HK-2 (cell line): ENCODE measurements at regions not wholly inside any gene's neighbourhood (a gene's known extent, or its start where the extent isn't known, plus 50 kb on each side); places are given as distances from the start of the nearest gene placed in this dataset.
"Not testable (repeated sequence)": the region's sequence is repeated elsewhere in the genome, so short reads cannot be mapped to it uniquely, and the experiment has no call there.

Experiments used
- DNase-seq: peaks from one replicate; pipeline ENCODE4 v3.0.0-alpha.2; 2018; ENCODE audit not compliant: unreplicated experiment

DNA sequence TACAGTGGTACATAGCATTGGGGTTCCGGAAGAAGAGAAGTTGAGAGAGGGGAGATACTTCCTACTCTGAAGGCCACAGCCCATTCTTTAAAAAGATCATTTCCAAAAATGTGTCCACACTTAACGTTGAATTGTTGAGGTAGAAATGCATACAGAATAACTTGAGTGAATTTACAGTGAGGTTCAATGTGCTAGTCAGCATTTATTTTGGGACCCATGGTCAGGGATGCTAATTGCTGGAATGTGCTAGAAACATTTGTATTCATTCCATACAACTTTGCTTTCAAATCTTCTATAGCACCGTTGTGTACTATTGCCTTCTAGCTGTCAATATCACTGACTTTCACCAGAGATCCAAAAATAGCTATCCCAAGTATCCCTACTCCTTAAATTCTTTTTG is 325.9 kb downstream of the SATB2 start:
- no peak for DNase-seq

DNA sequence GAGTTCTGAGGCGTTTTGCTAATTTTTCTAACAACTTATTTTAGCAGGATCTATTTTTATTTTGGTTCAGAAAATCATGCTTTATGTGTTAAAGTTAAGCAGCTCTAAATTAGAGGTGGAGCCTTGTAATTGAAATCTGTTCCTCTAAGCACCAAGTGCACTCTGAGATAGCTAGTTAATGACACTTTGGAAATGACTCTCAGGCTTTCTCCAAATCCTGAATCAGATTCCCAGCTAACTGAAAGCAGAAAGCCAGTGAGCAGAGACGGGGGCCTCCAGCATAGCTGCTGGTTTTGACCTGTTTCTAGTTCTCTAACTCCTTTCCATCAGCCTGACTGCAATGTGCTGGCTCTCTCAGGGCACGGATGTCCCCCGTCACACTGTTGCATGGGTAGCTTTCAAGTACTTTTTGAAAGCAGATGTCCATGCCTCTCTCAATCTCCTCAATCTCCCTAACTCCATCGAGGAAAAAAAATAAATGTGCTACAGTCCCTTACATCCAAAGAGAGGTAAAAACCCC is 326.5 kb downstream of the SATB2 start:
- no peak for DNase-seq

- DNase-seq = no peak
These were observed 327.2 kb downstream of the SATB2 start for GRCh38 chr2:199130501-199130900.

DNA sequence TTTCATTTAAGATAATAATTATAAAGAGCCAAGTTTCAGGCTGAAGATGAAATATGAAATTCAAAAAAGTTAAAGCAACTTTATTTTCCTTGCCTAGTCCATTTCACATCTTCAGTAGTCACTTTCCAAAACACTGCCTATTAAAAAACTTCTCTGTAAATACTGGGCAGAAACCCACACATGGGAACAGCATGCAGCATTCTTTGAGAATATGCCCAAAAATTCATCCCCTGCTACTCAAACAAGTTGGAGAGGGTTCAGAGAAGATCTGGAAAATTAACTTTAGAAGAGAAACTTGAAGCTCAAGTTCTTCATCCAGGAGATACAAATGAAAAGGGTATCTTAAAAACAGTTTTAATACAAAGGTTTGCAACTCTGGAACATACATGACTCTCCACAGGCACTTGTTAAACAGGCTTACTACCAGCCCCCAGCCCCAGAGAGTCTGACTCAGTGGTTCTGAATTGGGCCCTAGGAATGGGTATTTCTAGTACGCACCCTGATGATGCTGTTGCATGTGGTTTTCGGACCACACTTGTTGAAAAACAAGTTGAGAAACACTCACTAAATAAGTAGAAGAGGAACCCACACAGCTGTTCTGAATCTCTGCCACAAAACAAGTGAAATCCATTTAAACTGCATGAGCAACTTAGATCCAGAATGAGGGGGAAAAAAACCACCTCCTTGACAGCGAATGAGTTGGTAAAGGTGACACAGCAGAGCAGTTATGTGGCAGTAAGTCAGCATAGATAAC is 329.1 kb downstream of the SATB2 start:
- no peak for DNase-seq

- no peak for DNase-seq
These were observed 337.9 kb downstream of the SATB2 start for GRCh38 chr2:199119796-199120195.

DNA sequence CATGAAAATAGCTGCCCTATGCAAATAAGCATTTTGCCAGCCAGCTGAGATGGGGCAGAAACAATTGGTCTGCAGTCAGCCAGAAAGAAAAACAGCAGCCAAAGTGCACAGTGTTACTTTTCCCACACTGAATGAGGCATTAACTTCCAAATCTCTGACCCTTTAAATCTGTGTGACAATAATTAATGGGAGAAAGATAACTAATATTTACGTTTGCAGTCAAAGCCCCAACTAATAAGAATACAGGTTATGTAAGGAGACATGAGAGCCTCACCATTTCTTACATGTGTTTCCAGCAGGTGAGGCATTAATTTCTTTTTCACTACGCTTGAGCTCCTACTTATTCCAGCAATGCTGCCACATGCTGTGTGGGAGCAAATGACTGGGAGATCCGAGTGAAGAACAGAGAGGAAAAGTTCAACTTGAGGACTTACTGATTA is 339.0 kb downstream of the SATB2 start:
- no peak for DNase-seq

DNA sequence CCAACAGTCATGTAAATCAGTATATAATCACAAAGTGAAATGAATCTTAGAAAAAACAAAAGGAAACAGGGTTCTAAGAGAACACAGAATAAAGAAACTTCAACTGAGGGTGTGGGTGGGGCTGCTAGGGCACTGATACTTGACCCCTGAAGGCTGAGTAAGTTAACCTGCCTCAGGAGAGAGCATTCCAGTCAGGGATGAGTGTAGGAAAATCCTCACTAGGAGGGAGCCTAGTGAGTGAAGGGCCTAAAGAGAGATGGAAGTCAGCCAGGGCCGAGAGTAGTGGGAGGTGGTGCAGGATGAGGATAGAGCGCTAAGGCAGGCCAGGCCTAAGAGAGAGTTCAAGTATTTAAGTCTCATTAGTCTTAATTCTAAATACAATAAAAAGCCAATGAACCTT is 342.6 kb downstream of the SATB2 start:
- DNase-seq = no peak

- DNase-seq = no peak
These were observed 344.6 kb downstream of the SATB2 start for GRCh38 chr2:199113111-199113510.

GRCh38 chr2:199111458-199111857 is 346.3 kb downstream of the SATB2 start:
- no peak for DNase-seq

- no peak for DNase-seq
These were observed 349.7 kb downstream of the SATB2 start for GRCh38 chr2:199108056-199108455.

DNA sequence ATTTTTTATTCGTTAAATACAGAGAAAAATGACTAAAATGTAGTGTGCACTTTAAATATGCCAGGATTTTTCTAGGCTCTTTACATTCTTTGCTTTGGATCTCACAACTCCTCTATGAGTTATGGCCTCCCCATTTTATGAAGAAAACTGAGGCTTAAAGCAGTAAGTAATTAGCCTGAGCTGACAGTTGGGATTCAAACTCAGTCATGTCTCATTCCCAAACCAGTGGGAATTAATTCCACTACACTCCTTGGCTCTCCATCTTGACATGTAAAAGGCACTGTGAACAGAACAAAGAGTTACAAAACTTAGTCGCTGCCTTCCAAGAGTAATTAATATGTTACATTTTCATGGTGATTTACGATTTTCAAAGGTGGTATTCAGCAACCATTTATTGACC is 351.9 kb downstream of the SATB2 start:
- DNase-seq = no peak

GRCh38 chr2:199101487-199101886 is 356.3 kb downstream of the SATB2 start:
- no peak for DNase-seq

DNA sequence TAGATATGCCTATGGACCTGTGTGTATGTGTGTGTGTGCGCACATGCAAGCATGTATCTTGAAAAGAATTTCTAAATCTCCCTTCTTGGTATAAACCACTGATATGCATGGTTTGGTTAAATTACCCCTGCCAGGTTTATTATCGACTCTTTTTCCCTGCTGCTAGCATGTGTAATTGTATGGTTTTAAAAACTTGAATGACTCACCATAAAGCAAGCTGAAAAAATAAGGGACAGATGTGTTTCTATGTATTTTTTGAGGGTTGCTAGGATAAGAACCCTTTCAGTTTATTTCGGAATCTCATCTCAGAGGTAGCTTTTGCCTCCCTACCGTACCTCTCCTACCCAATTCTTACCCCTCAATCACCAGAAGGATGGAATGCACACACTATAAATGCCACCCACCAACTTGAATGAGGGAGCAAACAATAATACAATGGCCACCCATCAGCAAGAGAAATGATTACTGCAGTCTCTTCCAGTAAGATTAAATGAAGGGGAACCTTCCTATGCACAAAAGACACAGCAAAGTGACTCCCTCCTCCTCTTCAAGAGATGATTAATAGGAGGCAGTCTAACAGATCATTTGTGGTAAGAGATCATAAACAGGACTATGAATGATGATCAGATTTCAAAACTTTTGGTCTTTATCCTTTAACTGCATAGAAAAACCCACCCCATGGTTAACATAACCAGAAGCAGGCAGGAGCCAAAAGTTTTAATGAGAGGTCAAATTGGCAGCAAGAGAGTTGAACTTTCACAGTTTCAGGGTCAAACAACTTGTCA is 357.2 kb downstream of the SATB2 start:
- DNase-seq = no peak

- DNase-seq = no peak
These were observed 365.3 kb downstream of the SATB2 start for GRCh38 chr2:199092419-199092818.

- no peak for DNase-seq
These were observed 372.5 kb downstream of the SATB2 start for GRCh38 chr2:199085261-199085660.

DNA sequence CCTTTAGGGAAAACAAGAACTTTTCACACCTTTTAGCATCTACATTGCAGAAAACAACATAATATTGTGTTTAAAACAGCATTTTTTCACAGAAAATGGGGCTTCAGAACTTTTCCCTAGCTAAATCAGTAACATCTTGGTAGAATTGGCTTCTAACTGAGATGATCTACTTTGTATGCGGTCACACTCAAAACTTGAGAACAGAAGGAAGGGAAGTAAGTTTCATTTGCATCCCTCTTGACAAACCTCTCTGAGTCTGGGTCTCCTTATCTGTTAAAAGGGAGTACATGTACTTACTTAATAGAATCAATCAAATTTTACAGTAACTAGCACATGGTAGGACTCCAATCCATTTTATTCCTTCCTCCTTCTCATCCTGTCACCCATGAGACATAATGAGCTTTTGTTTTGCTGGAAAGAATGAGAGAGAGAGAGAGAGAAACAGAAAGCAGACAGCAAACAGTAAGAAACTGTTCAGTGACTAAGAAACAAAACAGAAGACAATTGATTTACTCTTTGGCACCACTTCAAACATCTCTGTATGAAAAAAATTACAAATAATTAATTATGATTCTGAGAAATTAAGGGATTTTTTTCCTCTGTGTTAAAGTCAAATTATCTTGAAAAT is 387.3 kb downstream of the SATB2 start:
- DNase-seq = no peak

GRCh38 chr2:199064201-199064600 is 393.5 kb downstream of the SATB2 start:
- no peak for DNase-seq

DNA sequence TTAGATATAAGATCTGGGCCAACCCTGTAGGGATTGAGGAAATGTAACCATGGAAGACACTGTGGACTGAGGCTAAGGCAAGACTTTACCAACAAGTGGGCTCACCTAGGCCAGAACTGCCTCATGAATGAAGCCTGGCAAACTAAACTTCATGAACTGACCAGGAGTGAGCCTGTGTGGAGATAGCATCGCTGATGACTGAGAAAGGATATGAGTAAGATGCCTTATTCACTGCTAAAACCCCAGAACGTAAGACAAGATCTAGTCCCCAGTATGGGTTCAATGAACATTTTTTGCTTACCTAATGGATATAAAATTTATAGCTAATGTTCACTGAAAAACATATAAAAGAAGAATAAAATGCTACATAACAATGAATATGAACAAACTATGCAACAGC is 399.8 kb downstream of the SATB2 start:
- no peak for DNase-seq

DNA sequence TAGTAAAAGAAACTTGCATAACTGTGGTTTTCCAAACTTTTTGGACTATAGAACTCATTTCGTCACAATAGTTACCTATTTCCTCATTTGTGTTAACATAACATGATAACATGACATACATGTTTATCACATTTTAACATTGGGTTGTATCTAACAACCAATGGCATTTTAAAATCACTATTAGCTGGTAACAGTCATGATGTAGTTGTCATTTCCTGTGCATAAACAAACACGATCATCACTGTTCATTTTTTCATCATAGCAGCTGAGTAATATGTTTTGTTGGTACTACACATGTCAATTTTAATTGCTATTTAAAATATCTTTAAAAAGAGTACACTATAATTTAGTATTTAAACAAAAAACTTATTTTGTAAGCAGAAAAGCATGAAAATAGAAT is 402.4 kb downstream of the SATB2 start:
- no peak for DNase-seq

DNA sequence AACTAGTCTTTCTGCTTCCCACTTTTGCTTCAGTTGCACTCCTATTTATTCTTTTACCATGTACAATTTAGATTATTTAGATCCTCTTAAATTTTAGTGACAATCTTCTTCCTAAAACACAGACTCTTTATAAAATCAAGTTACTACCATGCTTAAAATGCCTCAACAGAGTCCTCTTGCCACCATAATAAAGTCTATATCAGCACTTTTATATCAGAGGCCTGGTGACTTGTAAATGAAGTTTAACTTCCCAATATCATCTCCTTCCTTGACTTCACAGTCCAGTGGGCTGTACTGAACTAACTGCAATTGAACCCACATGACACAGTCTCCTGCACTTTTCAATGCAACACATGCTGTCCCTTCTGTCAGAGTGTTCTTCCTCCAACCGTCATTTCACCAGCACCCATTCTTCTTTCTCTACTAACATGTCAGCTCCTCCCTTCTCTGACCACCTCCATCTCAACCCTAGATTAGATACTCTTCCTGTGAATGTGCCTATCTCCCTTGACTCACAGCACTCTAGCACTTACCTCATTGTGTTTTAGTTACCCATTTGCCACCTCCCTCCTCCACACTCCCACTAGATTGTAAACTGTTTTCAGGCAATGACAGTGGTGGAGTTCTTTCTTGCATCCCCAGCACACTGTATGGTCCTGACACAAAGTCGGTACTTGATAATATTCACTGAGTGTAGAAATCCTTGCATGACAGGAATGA is 414.9 kb downstream of the SATB2 start:
- no peak for DNase-seq

DNA sequence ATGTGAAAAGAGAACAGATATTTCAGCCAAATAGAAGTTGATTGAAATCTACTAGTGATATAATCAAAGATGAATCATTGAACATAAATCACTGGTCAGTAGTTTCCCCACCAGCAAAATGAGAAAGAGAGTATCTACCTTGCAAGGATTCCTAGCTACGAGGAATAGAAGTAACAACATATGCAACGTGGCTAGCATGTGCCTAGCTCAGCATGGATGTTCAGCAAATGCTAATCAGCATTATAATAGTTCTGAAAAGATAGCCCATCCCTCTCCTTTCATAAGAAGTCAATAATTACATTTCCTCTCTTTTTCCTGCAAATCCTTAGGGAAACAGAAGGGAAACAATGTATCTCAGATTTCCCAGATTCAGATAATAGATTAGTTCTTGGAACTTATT is 417.2 kb downstream of the SATB2 start:
- no peak for DNase-seq

GRCh38 chr2:199033761-199034160 is 424.0 kb downstream of the SATB2 start:
- not testable (repeated sequence) for DNase-seq
